ENCODE measurements at regions not wholly inside any gene's neighbourhood (a gene's known extent, or its start where the extent isn't known, plus 50 kb on each side); places are given as distances from the start of the nearest gene placed in this dataset.

DNA sequence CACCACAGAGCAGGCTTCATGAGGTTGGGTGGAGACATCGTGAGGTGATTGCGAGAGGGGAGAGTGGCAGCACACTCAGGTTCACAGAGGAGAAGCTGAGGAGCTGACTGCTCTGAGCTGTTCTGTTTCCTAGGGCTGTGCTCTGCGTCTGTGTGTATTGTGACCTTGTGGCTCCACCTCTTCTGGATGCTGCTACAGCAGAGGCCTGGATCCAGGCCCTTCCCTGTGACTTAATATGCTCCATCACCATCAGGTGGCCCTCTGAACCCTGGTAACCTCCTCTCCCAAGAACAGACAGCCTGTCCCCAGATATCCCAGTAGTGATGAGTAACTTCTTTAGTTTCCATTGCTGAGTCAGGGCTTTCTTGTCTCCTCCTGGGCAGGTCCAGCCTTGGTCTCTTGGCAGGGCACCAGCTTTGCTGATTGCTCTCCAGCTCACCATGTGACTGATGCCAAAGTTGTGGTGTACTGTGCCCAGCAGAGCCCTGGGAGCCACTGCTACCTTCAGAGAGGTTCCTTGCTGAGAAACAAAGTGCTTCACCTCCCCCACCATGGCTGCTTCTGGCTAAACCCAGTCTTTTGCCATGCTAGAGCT lies 212.8 kb upstream of the CHD1 start:
- DNase-seq = no peak

GRCh38 chr5:99138911-99139310 lies 210.1 kb upstream of the CHD1 start:
- DNase-seq = no peak

DNA sequence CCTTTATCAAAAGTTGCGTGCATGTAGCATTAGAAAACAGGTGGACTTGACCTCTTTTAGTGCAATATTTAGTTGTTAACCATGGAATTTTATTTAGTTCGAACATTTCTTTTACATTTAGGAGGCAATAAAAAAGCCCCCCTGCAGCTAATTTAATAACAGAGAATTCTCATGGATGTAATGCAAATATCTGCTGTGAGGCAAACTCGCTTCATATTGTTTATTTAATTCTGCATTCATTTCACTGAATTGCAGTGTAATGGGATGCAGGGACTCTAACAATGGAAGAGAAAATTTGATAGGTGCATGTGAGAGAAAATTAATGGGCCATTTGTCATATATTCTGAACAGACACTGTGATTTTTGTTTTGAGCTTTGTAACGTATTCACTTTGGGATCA lies 205.1 kb upstream of the CHD1 start:
- DNase-seq = no peak

DNA sequence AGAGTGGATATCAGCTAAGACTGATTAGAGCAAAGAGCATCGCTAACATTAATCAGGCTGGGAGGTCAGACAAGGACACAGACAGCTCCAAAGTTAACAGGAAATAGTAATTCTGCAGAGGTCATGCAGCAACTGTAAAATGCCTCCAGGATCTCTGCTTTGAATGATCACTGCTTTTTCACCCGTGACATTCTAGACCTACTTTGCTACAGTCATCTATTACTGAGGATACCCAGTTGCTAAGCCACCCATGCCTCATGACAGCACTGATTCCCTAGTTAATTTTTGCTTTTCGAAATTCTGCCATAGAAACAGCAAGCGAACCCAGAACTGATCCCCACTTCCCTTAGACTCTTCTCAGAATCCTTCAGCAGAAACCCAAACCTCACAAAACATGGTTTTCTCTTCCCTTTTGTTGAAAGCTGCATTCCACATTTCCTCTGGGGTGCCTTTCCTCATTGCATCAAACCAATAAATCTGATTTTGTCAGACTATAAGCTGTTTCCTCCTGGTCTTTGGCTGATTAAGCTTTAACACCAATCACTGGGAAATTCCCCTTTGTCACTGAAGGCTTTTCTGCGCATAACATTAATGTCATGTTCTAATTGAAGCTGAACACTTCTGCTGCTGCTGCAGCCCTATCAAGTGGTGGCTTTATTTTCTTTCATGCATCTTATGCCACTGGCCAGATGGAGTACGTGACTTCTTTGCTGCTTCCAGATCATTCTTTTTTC lies 201.1 kb upstream of the CHD1 start:
- no peak for DNase-seq

GRCh38 chr5:99122976-99123375 lies 194.2 kb upstream of the CHD1 start:
- DNase-seq = no peak

- no peak for DNase-seq
Measured at GRCh38 chr5:99119326-99119725, 190.5 kb upstream of the CHD1 start.

DNA sequence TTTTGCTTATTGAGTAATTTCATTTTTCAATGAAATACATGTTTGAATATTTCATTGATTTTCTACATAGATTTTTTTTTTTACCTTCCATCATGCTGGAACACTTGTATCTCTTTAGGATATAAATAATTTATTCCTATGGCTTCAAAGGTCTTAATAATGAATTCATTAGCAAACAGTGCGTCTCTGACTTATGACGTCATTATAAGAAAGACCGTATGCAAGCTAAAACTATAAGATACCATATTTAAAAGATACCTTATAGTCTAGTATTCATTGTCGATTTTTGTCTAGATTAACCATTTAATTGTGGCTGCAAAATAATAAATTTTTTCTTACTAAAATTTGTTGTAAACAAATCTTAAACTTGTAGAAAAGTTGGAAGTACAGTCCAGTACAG lies 187.7 kb upstream of the CHD1 start:
- DNase-seq = no peak

- no peak for DNase-seq
Measured at GRCh38 chr5:99109894-99110293, 181.1 kb upstream of the CHD1 start.

DNA sequence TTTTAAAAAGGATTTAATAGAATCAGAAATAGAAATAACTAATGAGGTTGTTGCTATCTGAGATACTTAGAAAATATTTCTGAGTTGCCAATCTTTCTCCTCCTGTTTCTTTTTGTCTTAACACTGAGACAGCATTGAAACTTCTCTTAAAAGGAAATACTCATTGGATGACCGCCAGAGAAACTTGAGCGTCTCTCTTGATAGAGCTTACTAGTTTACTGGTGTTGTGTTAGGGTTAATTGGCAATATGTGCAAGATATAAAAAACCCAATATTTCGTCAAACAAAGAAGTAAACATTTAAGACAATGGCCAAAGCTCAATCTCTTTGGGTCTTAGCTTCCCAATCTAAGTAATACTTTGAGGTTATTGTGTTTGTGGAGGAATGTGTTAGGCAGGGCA lies 176.4 kb upstream of the CHD1 start:
- no peak for DNase-seq

GRCh38 chr5:99104538-99105132 lies 175.8 kb upstream of the CHD1 start:
- DNase-seq = peak in 1 of 51 donors; percentile 26

DNA sequence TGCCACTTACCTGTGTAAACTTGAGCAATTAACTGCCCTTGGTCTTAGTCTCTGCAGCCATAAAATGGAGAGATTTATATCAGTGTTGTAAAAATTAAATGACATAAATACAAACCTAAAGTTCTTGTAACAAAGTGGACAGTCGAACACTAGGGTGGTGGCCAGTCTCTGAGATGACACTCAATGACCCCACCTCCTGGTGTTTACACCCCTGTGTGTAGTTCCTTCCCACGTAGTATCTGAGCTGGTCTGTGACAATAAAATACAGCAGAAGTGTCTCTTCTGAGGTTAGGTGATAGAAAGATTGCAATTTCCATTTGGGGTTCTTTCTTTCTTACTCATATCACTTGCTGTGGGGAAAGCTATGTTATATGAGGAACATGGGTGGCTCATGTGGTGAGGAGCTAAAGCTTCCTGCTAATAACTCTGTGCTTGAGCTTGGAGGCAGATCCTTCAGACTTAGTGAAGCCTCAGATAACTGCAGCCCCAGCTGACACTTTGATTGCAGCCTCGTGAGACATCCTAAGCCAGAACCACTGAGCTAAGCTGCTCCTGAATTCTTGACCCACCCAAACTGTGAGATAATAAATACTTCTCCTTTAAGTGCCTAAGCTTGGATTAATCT lies 173.4 kb upstream of the CHD1 start:
- DNase-seq = no peak

DNA sequence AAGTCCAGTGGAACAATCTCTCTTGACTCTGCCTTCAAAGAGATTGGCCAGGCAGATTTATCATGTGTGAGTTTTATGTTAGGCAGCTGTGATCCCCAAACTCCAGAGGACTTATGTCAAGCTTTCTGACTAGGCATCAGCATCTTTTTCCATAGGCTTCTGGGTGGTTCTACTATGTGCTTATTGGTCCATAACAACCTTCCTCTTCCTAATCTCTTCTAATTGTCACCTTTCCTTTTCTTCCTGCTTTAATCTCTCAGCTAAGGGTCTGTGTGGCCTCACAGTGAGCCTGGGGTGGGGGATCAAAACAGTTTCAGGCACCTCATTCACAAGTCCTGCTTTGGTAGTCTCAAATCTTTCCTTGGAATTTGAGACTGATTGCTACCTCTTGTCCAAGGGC lies 170.9 kb upstream of the CHD1 start:
- DNase-seq = no peak

DNA sequence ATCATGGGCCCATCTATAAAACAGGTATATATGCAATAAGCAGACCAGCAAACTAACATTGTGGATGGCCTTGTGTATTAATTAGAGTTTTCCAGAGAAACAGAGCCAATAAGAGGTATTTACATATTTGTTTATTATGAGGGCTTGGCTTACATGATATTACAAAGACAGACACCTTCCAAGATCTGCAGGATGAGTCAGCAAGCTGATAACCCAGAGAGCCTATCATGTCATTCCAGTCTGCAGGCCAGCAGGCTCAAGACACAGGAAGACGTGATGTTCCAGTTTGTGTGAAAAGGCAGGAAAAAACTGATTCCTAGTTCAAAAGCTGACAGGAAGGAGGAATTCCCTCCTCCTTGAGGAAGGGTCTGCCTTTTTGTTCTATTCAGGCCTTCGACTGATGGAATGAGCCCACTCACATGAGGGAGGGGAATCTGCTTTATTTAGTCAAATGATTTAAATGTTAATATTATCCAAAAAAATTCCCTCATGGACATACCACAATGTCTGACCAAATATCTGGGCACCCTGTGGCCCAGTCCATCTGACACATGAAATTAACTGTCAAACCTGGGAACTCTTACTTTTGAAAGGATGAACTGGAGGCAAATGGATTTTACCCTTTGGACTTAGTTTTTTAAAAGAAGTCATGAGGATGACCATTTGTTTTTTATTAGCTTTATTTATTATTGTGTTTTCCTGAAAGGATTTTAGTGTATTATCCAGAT lies 161.2 kb upstream of the CHD1 start:
- no peak for DNase-seq

- DNase-seq = no peak
Measured at GRCh38 chr5:99088309-99088708, 159.5 kb upstream of the CHD1 start.

- no peak for DNase-seq
Measured at GRCh38 chr5:99083197-99083596, 154.4 kb upstream of the CHD1 start.

DNA sequence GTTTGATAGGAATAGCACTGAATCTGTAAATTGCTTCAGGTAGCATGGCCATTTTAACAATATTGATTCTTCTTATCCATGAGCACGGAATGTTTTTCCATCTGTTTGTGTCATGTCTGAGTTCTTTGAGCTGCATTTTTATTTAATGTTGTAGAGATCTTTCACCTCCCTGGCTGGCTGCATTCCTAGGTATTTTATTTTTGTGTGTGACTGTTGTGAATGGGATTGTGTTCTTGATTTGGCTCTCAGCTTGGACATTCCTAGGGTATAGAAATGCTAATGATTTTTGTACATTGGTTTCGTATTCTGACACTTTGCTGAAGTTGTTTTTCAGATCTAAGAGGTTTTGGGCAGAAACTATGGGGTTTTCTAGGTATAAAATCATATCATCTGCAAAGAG lies 152.9 kb upstream of the CHD1 start:
- DNase-seq = no peak

- no peak for DNase-seq
Measured at GRCh38 chr5:99076723-99077640, 148.2 kb upstream of the CHD1 start.

- DNase-seq = no peak
Measured at GRCh38 chr5:99072846-99073245, 144.0 kb upstream of the CHD1 start.

GRCh38 chr5:99070822-99071221 lies 142.0 kb upstream of the CHD1 start:
- no peak for DNase-seq

- DNase-seq = no peak
Measured at GRCh38 chr5:99070362-99070761, 141.6 kb upstream of the CHD1 start.
